A549 (cell line): ENCODE measurements at regions not wholly inside any gene's neighbourhood (a gene's known extent, or its start where the extent isn't known, plus 50 kb on each side); places are given as distances from the start of the nearest gene placed in this dataset.

ENCODE experiments used
- ATAC-seq, 2 experiments: fragments of 200-7000 bp in 1 of 2; fragments of >200 bp in 1 of 2; cut with Nextera tagmentation in 1 of 2; cut with Tn5 transposase in 1 of 2; 3 replicates each; pipeline versions ENCODE4 v1.8.0 to v1.9.1; 2018 to 2020; ENCODE audit warnings: mild to moderate bottlenecking in 1 of 2, moderate library complexity in 1 of 2
- CTCF ChIA-PET: fragments of 300-600 bp; sonication (Branson Sonifier 250); formaldehyde crosslinking; extraction: SDS; loops from one replicate; lab custom pipeline; 2021; ENCODE audit warnings: antibody characterized with exemption, inconsistent platforms; lab: Yijun Ruan, JAX
- POLR2A ChIA-PET: fragments of 350-600 bp; formaldehyde crosslinking; extraction: SDS; loops from one replicate; lab custom pipeline; 2021; ENCODE audit warnings: antibody characterized with exemption, inconsistent platforms; lab: Yijun Ruan, JAX
- DNase-seq, 2 experiments: peaks; one replicate each; pipeline versions ENCODE4 v3.0.0 to v3.0.0-alpha.2; 2011 to 2016; ENCODE audit warnings: low read depth in 1 of 2, low spot score in 1 of 2
- FAIRE-seq: peaks from 2 replicates; lab custom pipeline; 2011; peaks lifted over from hg19 to GRCh38; lab: Jason Lieb, UNC
- H3K27ac ChIP-seq, 2 experiments: fragments of >200 bp; sonication (Bioruptor Twin); formaldehyde crosslinking; 3 replicates each; pipeline ENCODE4 v1.5.1; 2016 to 2017
- H3K4me1 ChIP-seq: fragments of >200 bp; sonication (Bioruptor Twin); formaldehyde crosslinking; 3 replicates; pipeline ENCODE4 v1.6.1; 2016
- H3K4me2 ChIP-seq: fragments of >200 bp; sonication (Bioruptor Twin); formaldehyde crosslinking; 3 replicates; pipeline ENCODE4 v1.6.1; 2016
- H3K4me3 ChIP-seq: fragments of >200 bp; sonication (Bioruptor Twin); formaldehyde crosslinking; 3 replicates; pipeline ENCODE4 v1.5.1; 2016
- H3K9me3 ChIP-seq: fragments of >200 bp; sonication (Bioruptor Twin); formaldehyde crosslinking; 3 replicates; pipeline ENCODE4 v1.6.1; 2016
- BHLHE40 ChIP-seq: IDR thresholded peaks from 2 replicates; pipeline ENCODE4 v1.6.1; 2012; ENCODE audit warnings: low read depth, low read length, inconsistent platforms
- CEBPB ChIP-seq, 2 experiments: fragments of >200 bp in 1 of 2; sonication (Bioruptor Twin) in 1 of 2; formaldehyde crosslinking in 1 of 2; IDR thresholded peaks; 2 replicates each; pipeline ENCODE4 v1.6.1; 2012 to 2016
- CHD2 ChIP-seq: fragments of 150-350 bp; IDR thresholded peaks from 2 replicates; pipeline ENCODE4 v1.6.1; 2014; ENCODE audit warnings: low read length; ENCODE audit not compliant: partially characterized antibody
- E2F6 ChIP-seq: IDR thresholded peaks from 2 replicates; pipeline ENCODE4 v1.6.1; 2012; ENCODE audit warnings: low read depth, borderline replicate concordance
- EHMT2 ChIP-seq: fragments of 200-600 bp; sonication (generic); IDR thresholded peaks from 2 replicates; pipeline ENCODE4 v1.6.1; 2016; ENCODE audit warnings: antibody characterized with exemption, low read depth, mild to moderate bottlenecking, moderate library complexity
- ELK1 ChIP-seq: fragments of 150-350 bp; IDR thresholded peaks from 2 replicates; pipeline ENCODE4 v1.6.1; 2014; ENCODE audit warnings: low read depth, mild to moderate bottlenecking, low read length
- EP300 ChIP-seq, 2 experiments: fragments of >200 bp; sonication (Bioruptor Twin); formaldehyde crosslinking; IDR thresholded peaks; 2 replicates in 1 of 2; 3 replicates in 1 of 2; pipeline ENCODE4 v1.6.1; 2016 to 2017
- FOSL2 ChIP-seq, 2 experiments: fragments of 450-650 bp in 1 of 2; fragments of >200 bp in 1 of 2; sonication (Bioruptor Twin) in 1 of 2; formaldehyde crosslinking; IDR thresholded peaks; 2 replicates each; pipeline versions ENCODE4 v1.5.0 to v1.6.1; 2016 to 2020; ENCODE audit warnings: mild to moderate bottlenecking in 1 of 2, moderate library complexity in 1 of 2
- GATA3 ChIP-seq: IDR thresholded peaks from 2 replicates; pipeline ENCODE4 v1.6.1; 2012; ENCODE audit warnings: borderline replicate concordance
- HDAC2 ChIP-seq: fragments of 200-600 bp; sonication (generic); IDR thresholded peaks from 2 replicates; pipeline ENCODE4 v1.6.1; 2016
- HEYL ChIP-seq: fragments of 250-450 bp; sonication (Bioruptor Pico); IDR thresholded peaks from 2 replicates; pipeline ENCODE4 v1.8.0; 2021; ENCODE audit warnings: mild to moderate bottlenecking, moderate library complexity
- HOXB13 ChIP-seq: fragments of 250-450 bp; sonication (Bioruptor Pico); IDR thresholded peaks from 2 replicates; pipeline ENCODE4 v1.5.0; 2020; ENCODE audit warnings: low read depth, mild to moderate bottlenecking, moderate library complexity
- HOXB5 ChIP-seq: fragments of 250-450 bp; sonication (Bioruptor Pico); IDR thresholded peaks from 2 replicates; pipeline ENCODE4 v1.5.0; 2020; ENCODE audit warnings: mild to moderate bottlenecking, moderate library complexity
- KDM1A ChIP-seq: fragments of 200-600 bp; sonication (generic); IDR thresholded peaks from 2 replicates; pipeline ENCODE4 v1.6.1; 2016; ENCODE audit warnings: low read depth, mild to moderate bottlenecking
- MAFK ChIP-seq: fragments of 450-650 bp; IDR thresholded peaks from 2 replicates; pipeline ENCODE4 v1.6.1; 2014; ENCODE audit not compliant: partially characterized antibody
- MAX ChIP-seq: IDR thresholded peaks from 2 replicates; pipeline ENCODE4 v1.6.1; 2012
- MYC ChIP-seq: IDR thresholded peaks from 2 replicates; pipeline ENCODE4 v1.6.1; 2012; ENCODE audit warnings: mild to moderate bottlenecking, inconsistent platforms, low read length, improper control_type of control experiment, borderline replicate concordance
- NFE2L2 ChIP-seq: fragments of 150-350 bp; conservative IDR thresholded peaks from 2 replicates; pipeline ENCODE4 v1.6.1; 2014; ENCODE audit warnings: low read length
- NPAS2 ChIP-seq: fragments of 250-450 bp; sonication (Bioruptor Pico); IDR thresholded peaks from 2 replicates; pipeline ENCODE4 v1.8.0; 2022; ENCODE audit warnings: mild to moderate bottlenecking, moderate library complexity, borderline replicate concordance
- NR3C1 ChIP-seq: fragments of >200 bp; sonication (Bioruptor Twin); formaldehyde crosslinking; IDR thresholded peaks from 3 replicates; pipeline ENCODE4 v1.6.1; 2017
- PHF8 ChIP-seq: fragments of 200-600 bp; sonication (generic); IDR thresholded peaks from 2 replicates; pipeline ENCODE4 v1.6.1; 2016; ENCODE audit warnings: low read depth, mild to moderate bottlenecking, antibody characterized with exemption, moderate library complexity, borderline replicate concordance
- REST ChIP-seq: fragments of 200-600 bp; sonication (generic); IDR thresholded peaks from 2 replicates; pipeline ENCODE4 v1.6.1; 2016; ENCODE audit warnings: antibody characterized with exemption, mild to moderate bottlenecking, moderate library complexity
- RFX5 ChIP-seq: fragments of 450-650 bp; IDR thresholded peaks from 2 replicates; pipeline ENCODE4 v1.7.1; 2014; ENCODE audit warnings: antibody characterized with exemption, mild to moderate bottlenecking, moderate library complexity
- RNF2 ChIP-seq: fragments of 200-600 bp; sonication (generic); IDR thresholded peaks from 2 replicates; pipeline ENCODE4 v1.6.1; 2016; ENCODE audit warnings: low read depth, mild to moderate bottlenecking, antibody characterized with exemption, moderate library complexity, borderline replicate concordance
- SMC3 ChIP-seq: fragments of >200 bp; sonication (Bioruptor Twin); formaldehyde crosslinking; IDR thresholded peaks from 3 replicates; pipeline ENCODE4 v1.6.1; 2018; ENCODE audit warnings: inconsistent platforms
- SREBF2 ChIP-seq: fragments of 450-650 bp; IDR thresholded peaks from 2 replicates; pipeline ENCODE4 v1.6.1; 2014; ENCODE audit warnings: mild to moderate bottlenecking, moderate library complexity
- TP53 ChIP-seq: fragments of 250-450 bp; sonication (Bioruptor Pico); IDR thresholded peaks from 2 replicates; pipeline ENCODE4 v1.5.0; 2021; ENCODE audit warnings: mild to moderate bottlenecking, moderate library complexity
- USF2 ChIP-seq: fragments of 450-650 bp; IDR thresholded peaks from 2 replicates; pipeline ENCODE4 v1.6.1; 2014; ENCODE audit warnings: antibody characterized with exemption
- ZC3H11A ChIP-seq: fragments of 450-650 bp; IDR thresholded peaks from 2 replicates; pipeline ENCODE4 v1.6.1; 2014; ENCODE audit warnings: antibody characterized with exemption, mild to moderate bottlenecking
- ZFP36 ChIP-seq: fragments of 450-650 bp; IDR thresholded peaks from 2 replicates; pipeline ENCODE4 v1.6.1; 2014; ENCODE audit warnings: borderline replicate concordance; ENCODE audit not compliant: partially characterized antibody
- ZNF302 ChIP-seq: fragments of 250-450 bp; sonication (Bioruptor Pico); IDR thresholded peaks from 2 replicates; pipeline ENCODE4 v1.9.0; 2021; ENCODE audit warnings: inconsistent platforms, mild to moderate bottlenecking, moderate library complexity
- WGBS: methylation state at CpG from one replicate; pipeline ENCODE4 v1.1.6; 2017; ENCODE audit errors: missing lambda C conversion rate; 5-methylcytosine and 5-hydroxymethylcytosine counted together

- no peaks in the 10 kb centered on the region for H3K4me1 ChIP-seq
- H3K4me2 ChIP-seq = no peak overlapping the region
- no peak for ATAC-seq
- H3K9me3 ChIP-seq = no peaks in the 10 kb centered on the region
- ChIA-PET CTCF (no interaction called here), POLR2A (no interaction called here)
- H3K27ac ChIP-seq = no peak overlapping the region
- WGBS = 21% methylated on average over 1 of the region's 1 CpG
- H3K4me3 ChIP-seq = no peak overlapping the region
- no peak for DNase-seq
- TF ChIP-seq E2F6 (no peak), ZNF302 (no peak), SMC3 (no peak), NFE2L2 (no peak), GATA3 (no peak), ZC3H11A (no peak), NR3C1 (no peak), HOXB5 (CRISPR knock-in tag) (no peak), HEYL (no peak), EP300 (IDR thresholded peaks at IDR 0.05) (no peak), MAFK (no peak), MYC (no peak), SREBF2 (no peak), KDM1A (no peak), EHMT2 (no peak), FOSL2 (IDR thresholded peaks at IDR 0.05) (no peak), FOSL2 (CRISPR knock-in tag; IDR thresholded peaks at IDR 0.05) (no peak), TP53 (CRISPR knock-in tag) (no peak), USF2 (no peak), PHF8 (no peak), REST (no peak)
- no peak for FAIRE-seq
These were observed 691.4 kb upstream of the CCDC179 start for GRCh38 chr11:23551706-23552105.

- Histone ChIP-seq H3K4me1 (no peaks in the 10 kb centered on the region), H3K9me3 (no peaks in the 10 kb centered on the region), H3K4me2 (no peak overlapping the region), H3K4me3 (no peak overlapping the region), H3K27ac (no peak overlapping the region)
- CTCF ChIA-PET = no interaction called here
- 24% methylated on average over 1 of the region's 1 CpG for WGBS
- ATAC-seq = no peak
- DNase-seq = peak in 1 of 2 experiments; percentile 2
- POLR2A ChIA-PET = no interaction called here
- no peak for FAIRE-seq
- TF ChIP-seq HDAC2 (no peak), SMC3 (no peak), ZFP36 (no peak), REST (no peak), ZNF302 (no peak), NR3C1 (no peak), NPAS2 (CRISPR knock-in tag) (no peak), RNF2 (no peak), BHLHE40 (no peak), ELK1 (no peak), GATA3 (no peak), CEBPB (IDR thresholded peaks at IDR 0.05) (no peak), MAFK (no peak), MAX (no peak), CHD2 (no peak), HOXB13 (CRISPR knock-in tag) (no peak), RFX5 (no peak)
These were observed 693.7 kb upstream of the CCDC179 start for GRCh38 chr11:23554002-23554401.
